GM19025 (cell line): ENCODE measurements at regions not wholly inside any gene's neighbourhood (a gene's known extent, or its start where the extent isn't known, plus 50 kb on each side); places are given as distances from the start of the nearest gene placed in this dataset.

ENCODE experiments used
- ATAC-seq: cut with Tn5 transposase; IDR thresholded peaks from one replicate; pipeline ENCODE4 v1.9.1; 2021; ENCODE audit warnings: mild to moderate bottlenecking, low read depth, moderate library complexity; ENCODE audit not compliant: unreplicated experiment

GRCh38 chr20:17840423-17840822 lies 128.2 kb downstream of the SNX5 start:
- no peak for ATAC-seq

GRCh38 chr20:17838921-17839320 lies 129.7 kb downstream of the SNX5 start:
- no peak for ATAC-seq

DNA sequence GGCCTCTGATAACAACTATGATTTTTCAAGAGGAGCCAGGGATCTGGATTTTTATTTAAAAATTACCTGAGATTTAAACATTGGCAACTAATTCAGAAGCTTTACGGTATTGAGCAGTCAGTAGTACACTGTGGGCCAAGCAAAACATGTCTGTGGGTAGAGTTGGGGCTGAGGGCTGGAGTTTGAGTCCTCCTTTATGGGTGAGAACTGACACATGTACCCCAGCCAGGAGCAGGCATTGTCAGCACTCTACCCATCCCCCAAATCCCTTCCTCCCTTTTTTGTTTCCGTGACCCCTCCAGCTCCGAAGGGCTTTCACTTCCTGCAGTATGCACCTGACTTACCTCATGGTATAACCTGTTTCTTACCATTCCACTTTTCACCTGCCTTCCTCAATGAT lies 131.4 kb downstream of the SNX5 start:
- no peak for ATAC-seq

DNA sequence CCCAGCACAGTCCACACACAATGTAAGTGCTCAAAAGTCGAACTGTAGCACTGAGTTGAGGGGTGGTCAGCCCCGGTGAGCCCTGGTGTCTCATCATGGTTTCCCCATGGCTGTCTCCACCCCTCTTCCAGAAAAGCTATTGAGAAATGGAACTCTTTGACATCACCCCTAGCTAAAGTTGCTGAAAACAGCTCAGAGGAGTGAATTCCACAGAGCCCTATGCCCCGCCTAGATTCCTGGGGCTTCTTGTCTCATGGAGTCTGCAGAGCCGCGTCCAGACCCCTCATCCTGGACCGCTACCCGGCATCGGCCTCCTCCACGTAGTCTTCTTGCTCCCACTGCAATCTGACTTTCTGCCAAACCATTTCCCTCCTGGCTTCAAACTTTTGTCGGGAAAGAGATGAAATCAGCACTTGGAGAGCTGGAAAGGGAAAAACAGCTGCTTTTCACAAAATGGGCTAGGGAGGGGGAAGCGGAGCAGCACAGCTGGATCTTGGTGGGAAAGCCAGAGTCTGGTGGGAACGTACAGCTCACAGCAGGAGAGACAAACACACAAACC lies 132.2 kb downstream of the SNX5 start:
- no peak for ATAC-seq

DNA sequence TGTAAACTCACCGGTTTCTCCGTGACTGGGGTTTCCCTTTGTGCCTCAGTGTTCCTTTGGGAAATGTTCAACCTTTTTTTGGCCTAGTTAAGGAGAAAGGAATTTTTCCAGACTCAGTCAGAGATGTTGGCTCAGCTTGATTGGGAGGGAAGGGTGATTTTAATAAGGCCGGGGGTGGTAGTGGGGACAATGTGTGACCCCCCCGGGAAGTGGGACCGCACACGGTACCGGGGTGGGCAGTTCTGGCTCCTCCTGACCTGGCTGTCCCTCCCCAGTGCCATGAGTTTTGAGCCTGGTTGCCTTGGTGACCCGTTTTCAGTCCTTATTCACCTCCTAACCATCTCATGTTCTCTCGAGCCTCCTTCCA lies 132.7 kb downstream of the SNX5 start:
- no peak for ATAC-seq

- ATAC-seq = no peak
Measured at GRCh38 chr20:17835240-17835933, 133.2 kb downstream of the SNX5 start.

DNA sequence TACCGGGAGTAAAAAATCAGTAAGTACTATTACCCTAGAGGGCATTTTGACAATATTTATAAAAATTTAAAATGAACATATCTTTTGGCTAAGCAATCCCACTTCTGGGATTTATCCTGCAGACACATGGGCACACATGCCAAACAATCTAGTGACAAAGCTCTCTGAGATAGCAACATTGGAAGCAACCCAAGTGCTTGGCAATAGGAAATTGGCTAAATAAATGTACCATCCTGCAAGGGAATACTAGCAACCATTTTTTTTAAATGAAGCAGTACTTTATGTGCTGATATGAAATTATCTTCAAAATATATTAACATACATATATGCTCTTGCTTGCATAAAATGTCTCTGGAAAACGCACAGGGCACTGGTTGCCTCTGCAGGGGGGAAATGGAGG lies 133.8 kb downstream of the SNX5 start:
- ATAC-seq = no peak

GRCh38 chr20:17833036-17833674 lies 133.4 kb downstream of the BANF2 start:
- no peak for ATAC-seq

DNA sequence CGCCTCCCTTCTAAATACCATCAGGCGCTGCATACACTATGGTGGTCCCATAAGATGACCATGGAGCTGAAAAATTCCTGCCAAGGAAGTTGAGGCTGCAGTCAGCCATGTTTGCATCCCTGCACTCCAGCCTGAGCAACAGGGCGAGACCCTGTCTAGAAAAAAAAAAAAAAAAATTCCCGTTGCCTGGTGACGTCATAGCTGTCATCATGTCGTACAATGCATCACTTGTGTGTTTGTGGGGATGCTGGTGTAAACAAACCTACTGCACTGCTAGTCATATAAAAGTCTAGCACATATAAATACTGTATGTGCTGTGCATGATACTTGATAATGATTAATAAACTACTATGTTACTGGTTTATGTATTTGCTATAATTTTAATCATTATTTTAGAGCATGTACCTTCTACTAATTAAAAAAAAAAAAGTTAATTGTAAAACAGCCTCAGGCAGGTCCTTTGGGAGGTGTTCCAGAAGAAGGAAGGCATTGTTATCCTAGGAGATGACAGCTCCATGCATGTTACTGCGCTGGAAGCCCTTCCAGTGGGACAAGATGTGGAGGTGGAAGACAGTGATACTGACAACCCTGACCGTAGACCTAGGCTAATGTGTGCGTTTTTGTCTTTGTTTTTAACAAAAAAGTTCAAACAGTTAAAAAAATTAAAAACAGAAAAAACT lies 132.6 kb downstream of the BANF2 start:
- ATAC-seq = no peak

- ATAC-seq = no peak
Measured at GRCh38 chr20:17828598-17829144, 128.9 kb downstream of the BANF2 start.

DNA sequence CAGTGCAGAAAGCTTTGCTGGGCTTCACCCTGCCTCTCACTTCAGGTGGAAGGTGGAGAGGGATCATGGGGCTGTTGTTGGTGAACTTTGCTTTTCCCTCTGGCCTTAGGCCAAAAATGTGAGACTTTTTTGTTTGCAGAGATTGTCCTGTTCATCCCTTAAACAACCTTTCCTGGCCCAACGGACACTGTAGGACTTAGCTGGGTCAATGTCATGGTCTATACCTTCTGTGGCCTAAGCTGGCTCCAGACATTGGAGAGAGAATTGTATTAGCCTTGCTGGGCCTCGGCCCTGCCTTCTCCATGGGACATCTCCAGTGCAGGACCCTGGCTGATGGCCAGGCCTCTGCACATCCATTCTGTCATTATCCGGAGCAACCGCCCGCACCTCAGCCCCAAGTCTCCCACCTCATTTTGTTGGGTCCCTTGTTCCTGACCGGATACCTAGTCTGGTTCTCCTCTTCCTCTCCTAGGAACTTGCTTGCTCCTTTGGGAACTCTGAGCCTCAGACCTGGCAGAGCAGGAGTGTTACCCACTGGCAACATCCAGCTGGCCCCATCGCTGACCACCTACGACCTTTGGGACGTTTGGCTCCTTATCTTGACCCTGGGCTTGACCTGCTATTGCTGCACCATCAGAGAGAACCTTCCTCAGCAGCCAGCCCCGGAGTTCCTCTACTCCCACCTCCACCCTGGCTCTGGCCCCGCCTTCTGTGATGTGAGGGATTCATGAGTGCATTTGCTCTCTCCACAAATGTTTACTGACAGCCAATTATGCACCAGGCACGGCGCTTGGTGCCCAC lies 128.2 kb downstream of the BANF2 start:
- ATAC-seq = no peak

DNA sequence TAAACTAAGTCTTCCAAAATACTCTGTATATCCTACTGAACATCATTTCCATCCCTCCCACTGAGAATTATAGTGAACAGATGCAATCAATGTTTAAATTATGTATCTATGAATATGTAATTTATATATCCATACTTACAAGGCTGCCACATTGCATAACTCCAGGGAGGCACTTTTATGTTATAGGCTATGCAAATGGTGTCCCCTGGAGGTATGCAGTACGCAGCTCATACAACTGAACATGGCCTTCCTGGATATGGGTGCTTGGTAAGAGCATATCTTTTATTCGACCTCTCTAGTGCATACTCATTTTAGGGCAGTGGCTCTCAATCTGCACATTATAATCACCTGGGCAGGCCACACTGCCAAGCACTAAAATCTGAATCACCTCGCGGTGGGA lies 127.3 kb downstream of the BANF2 start:
- no peak for ATAC-seq

- ATAC-seq = peak; percentile 88
Measured at GRCh38 chr20:17825960-17826843, 126.4 kb downstream of the BANF2 start.

DNA sequence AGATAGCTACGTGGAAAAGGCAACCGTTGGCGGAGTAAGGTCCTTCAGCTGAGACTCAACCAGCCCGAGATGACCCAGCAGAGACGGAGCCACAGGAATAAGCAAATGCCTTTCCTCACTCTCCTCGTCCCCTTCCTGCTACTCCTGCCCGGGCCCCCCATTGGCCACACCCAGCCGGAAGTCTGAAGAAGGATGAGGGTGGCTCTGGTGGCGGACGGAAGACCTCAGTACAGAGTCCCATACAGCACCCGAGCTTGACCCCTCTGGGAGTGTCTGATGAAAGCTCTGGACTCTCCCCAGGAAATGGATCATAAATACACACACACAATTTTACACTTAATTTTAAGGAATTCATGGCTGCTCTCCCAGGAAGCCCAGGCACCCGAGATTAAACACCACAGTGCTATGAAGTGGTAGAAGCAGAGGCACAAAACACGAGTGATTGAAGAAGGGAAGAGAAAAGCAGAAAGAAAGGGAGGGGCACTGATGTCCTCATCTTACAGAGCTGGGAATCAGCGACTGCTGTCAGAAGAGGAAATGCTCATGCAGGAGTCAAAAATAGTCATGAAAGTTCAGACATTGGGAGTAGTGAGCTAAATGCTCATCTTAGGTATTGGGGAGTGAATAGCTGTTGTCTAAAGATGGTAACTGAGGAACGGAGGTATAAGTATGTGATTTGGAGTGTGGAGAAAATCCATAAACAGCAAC lies 125.6 kb downstream of the BANF2 start:
- no peak for ATAC-seq

DNA sequence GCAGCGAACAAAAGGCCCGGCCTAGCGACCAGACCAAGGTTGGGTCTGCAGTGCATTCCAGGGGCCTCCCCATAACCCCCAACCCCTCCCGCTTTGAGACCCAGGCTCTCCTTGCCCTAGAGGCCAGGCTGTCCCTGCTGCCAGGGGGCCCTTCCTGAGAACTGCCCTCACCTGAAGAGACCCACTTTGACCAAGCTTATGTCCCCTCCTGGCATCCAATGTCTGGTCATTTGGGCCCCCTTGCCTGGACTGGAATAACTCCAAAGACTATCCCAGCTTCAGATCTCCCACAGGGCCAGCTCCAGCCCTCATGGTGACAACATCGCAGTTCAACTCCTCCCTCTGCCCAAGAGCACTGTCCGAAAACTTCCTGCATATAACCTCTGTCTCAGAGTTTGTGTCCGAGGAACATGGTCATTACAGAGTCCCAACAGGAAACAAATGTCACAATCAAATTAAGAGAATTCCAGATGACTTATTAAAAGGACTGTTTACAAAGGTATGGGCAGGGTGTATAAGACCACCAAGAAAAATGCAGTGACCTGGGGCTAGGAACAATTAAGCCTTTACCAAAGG lies 125.0 kb downstream of the BANF2 start:
- no peak for ATAC-seq

GRCh38 chr20:17823409-17824144 lies 123.8 kb downstream of the BANF2 start:
- ATAC-seq = no peak

- ATAC-seq = no peak
Measured at GRCh38 chr20:17822540-17823408, 123.0 kb downstream of the BANF2 start.
